GM23248 (cell line): ENCODE measurements at regions not wholly inside any gene's neighbourhood (a gene's known extent, or its start where the extent isn't known, plus 50 kb on each side); places are given as distances from the start of the nearest gene placed in this dataset.

Experiments
- EZH2 ChIP-seq: fragments of 200-600 bp; sonication (generic); IDR thresholded peaks from 2 replicates; pipeline ENCODE4 v1.6.1; 2018; ENCODE audit warnings: antibody characterized with exemption, mild to moderate bottlenecking; ENCODE audit not compliant: insufficient read depth, poor library complexity, severe bottlenecking
- EZH2phosphoT487 ChIP-seq: fragments of 200-600 bp; sonication (generic); IDR thresholded peaks from 2 replicates; pipeline ENCODE4 v1.6.1; 2018; ENCODE audit warnings: antibody characterized with exemption, moderate library complexity, mild to moderate bottlenecking, low read depth; ENCODE audit not compliant: insufficient read depth

- no peak for TF ChIP-seq EZH2
- TF ChIP-seq EZH2phosphoT487: no peak
Measured at GRCh38 chr6:50353603-50354002, 303.9 kb upstream of the DEFB112 start.
